Mesendoderm (in vitro differentiated cells): ENCODE measurements at regions not wholly inside any gene's neighbourhood (a gene's known extent, or its start where the extent isn't known, plus 50 kb on each side); places are given as distances from the start of the nearest gene placed in this dataset.
A peak's percentile ranks its signal among the peaks of the same experiment; 100 is the strongest.

Experiments
- DNase-seq: peaks from one replicate; pipeline ENCODE4 v3.0.0; 2013
- H2AK5ac ChIP-seq: 2 replicates; pipeline ENCODE4 v1.6.1; 2013; ENCODE audit warnings: low read length, inconsistent platforms
- H2BK120ac ChIP-seq: 2 replicates; pipeline ENCODE4 v1.6.1; 2013; ENCODE audit warnings: low read depth, mild to moderate bottlenecking, low read length, moderate library complexity, mixed read lengths
- H2BK15ac ChIP-seq: replicated peaks from 2 replicates; pipeline ENCODE4 v1.6.1; 2013; ENCODE audit warnings: low read depth, mild to moderate bottlenecking, moderate library complexity
- H2BK5ac ChIP-seq: 2 replicates; pipeline ENCODE4 v1.6.1; 2013; ENCODE audit warnings: low read length, inconsistent platforms
- H3K18ac ChIP-seq: 2 replicates; pipeline ENCODE4 v1.6.1; 2013; ENCODE audit warnings: mild to moderate bottlenecking, low read length, mixed read lengths
- H3K23ac ChIP-seq: one replicate; pipeline ENCODE4 v1.6.1; 2013; ENCODE audit warnings: low read length
- H3K27ac ChIP-seq: 2 replicates; pipeline ENCODE4 v1.5.1; 2013; ENCODE audit warnings: low read depth, mild to moderate bottlenecking, inconsistent platforms, low read length, moderate library complexity
- H3K27me3 ChIP-seq: 2 replicates; pipeline ENCODE4 v1.6.1; 2013; ENCODE audit warnings: low read length, control low read depth, mild to moderate bottlenecking, inconsistent platforms; ENCODE audit not compliant: insufficient read depth, poor library complexity
- H3K36me3 ChIP-seq: 2 replicates; pipeline ENCODE4 v1.6.1; 2013; ENCODE audit warnings: low read length, inconsistent platforms; ENCODE audit not compliant: control insufficient read depth, insufficient read depth
- H3K4ac ChIP-seq: one replicate; pipeline ENCODE4 v1.6.1; 2013; ENCODE audit warnings: low read depth, mild to moderate bottlenecking, low read length, moderate library complexity
- H3K4me1 ChIP-seq: 2 replicates; pipeline ENCODE4 v1.6.1; 2013; ENCODE audit warnings: low read depth, low read length, inconsistent platforms; ENCODE audit not compliant: control insufficient read depth
- H3K4me2 ChIP-seq: 2 replicates; pipeline ENCODE4 v1.6.1; 2013; ENCODE audit warnings: low read length
- H3K4me3 ChIP-seq: 2 replicates; pipeline ENCODE4 v1.5.1; 2013; ENCODE audit warnings: mild to moderate bottlenecking, low read length
- H3K56ac ChIP-seq: one replicate; pipeline ENCODE4 v1.6.1; 2013; ENCODE audit warnings: low read length
- H3K79me1 ChIP-seq: 2 replicates; pipeline ENCODE4 v1.6.1; 2013; ENCODE audit warnings: low read length, inconsistent platforms
- H3K79me2 ChIP-seq: 2 replicates; pipeline ENCODE4 v1.6.1; 2013; ENCODE audit warnings: mild to moderate bottlenecking, low read length; ENCODE audit not compliant: control insufficient read depth, insufficient read depth
- H3K9ac ChIP-seq: 2 replicates; pipeline ENCODE4 v1.6.1; 2013; ENCODE audit warnings: low read length, inconsistent platforms
- H4K5ac ChIP-seq: one replicate; pipeline ENCODE4 v1.6.1; 2013; ENCODE audit warnings: low read length
- H4K8ac ChIP-seq: one replicate; pipeline ENCODE4 v1.6.1; 2013; ENCODE audit warnings: low read depth, mild to moderate bottlenecking, control low read depth, low read length, moderate library complexity
- WGBS: extraction: QIAGEN DNeasy Blood & Tissue Kit; methylation state at CpG from one replicate; pipeline ENCODE4 v1.1.7; 2013; ENCODE audit warnings: low lambda C conversion rate, missing lambda C conversion rate; ENCODE audit not compliant: insufficient coverage; ENCODE audit errors: extremely low coverage; 5-methylcytosine and 5-hydroxymethylcytosine counted together

DNA sequence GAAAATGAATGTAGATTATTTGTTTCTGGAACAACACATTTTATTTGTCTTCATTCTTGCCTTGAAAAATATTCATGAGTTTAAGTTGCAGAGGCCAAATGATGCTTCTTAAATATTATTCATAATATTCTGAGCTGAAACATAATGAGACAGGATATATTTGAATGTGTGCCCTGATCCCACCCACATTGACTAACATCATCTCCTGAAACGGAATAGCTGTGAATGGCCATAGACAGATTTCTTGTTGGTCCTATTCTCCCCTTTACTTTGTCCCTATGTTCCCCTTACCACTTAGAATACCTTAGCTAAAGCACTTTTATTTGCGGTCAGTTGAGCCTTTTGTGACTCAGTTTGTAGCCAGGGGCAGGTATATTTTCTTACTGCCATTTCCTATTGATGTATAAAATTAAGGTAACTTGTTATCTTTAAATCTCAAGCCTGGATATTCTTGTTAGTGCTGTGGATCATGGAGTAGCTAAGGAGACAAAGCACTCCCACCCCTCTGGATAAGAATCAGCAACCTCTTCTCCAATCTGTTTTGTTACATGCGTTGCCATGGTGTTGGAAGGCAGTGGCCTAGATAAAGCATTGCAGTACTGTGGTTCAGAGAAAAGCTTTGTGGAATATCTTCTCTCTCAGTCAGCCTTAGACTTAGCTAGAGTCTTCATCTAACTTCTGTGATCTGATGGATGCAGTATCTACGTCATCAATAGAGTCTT, 478.5 kb upstream of the DEPDC1 start:
- H2BK120ac ChIP-seq: no peak overlapping the region
- H3K4me2 ChIP-seq: no peak overlapping the region
- no peak overlapping the region for H2BK15ac ChIP-seq
- no peak overlapping the region for H3K4me3 ChIP-seq
- no peak overlapping the region for H4K5ac ChIP-seq
- H3K79me2 ChIP-seq: no peaks in the 10 kb centered on the region
- no peaks in the 10 kb centered on the region for H3K79me1 ChIP-seq
- H2BK5ac ChIP-seq: no peak overlapping the region
- no peak overlapping the region for H4K8ac ChIP-seq
- H3K9ac ChIP-seq: no peak overlapping the region
- peak; percentile 98 for DNase-seq
- no peaks in the 10 kb centered on the region for H3K36me3 ChIP-seq
- H3K27ac ChIP-seq: no peak overlapping the region
- no peak overlapping the region for H3K4ac ChIP-seq
- no CpG with 5 or more reads among the region's 4 CpGs for WGBS
- no peaks in the 10 kb centered on the region for H3K27me3 ChIP-seq
- no peak overlapping the region for H2AK5ac ChIP-seq
- no peak overlapping the region for H3K56ac ChIP-seq
- H3K4me1 ChIP-seq: no peaks in the 10 kb centered on the region
- H3K23ac ChIP-seq: no peak overlapping the region
- H3K18ac ChIP-seq: no peak overlapping the region

DNA sequence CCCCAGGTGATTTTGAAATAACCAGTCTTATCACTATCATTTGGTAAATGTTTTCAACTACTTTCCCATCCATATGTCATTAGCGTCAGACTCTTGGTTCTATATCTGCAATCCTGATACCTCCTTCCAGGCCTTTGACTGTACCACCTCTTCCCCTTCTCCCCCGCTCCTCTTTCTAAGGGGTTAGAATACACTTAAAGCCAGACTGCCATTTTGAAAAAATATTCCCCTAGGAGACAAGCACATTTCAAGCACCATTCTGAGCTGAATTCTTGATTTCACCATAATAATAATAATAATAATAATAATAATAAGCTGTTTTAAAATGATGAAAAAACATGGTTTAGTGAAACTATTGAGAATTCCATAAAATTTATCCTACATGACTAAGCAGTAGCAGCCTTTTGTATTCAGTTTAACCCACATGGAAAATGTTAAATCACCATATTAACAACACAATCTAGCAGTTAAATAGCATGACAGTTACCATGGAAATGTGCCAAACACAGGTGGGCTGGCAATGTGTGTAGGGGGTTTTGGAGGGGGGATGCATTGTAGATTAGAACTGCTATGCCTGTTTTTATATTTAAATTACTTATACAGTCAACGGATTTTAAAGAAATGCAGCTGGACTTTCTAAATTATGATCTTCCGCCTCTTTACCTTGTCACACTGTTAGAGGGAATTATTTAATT, 480.2 kb upstream of the DEPDC1 start:
- no CpG with 5 or more reads among the region's 4 CpGs for WGBS
- H2AK5ac ChIP-seq: no peak overlapping the region
- no peak overlapping the region for H3K4me3 ChIP-seq
- no peak overlapping the region for H2BK120ac ChIP-seq
- H3K79me1 ChIP-seq: no peaks in the 10 kb centered on the region
- no peak overlapping the region for H4K5ac ChIP-seq
- H3K36me3 ChIP-seq: no peaks in the 10 kb centered on the region
- no peak overlapping the region for H3K4ac ChIP-seq
- peak; percentile 42 for DNase-seq
- no peak overlapping the region for H3K4me2 ChIP-seq
- H3K23ac ChIP-seq: no peak overlapping the region
- no peak overlapping the region for H2BK5ac ChIP-seq
- H2BK15ac ChIP-seq: no peak overlapping the region
- no peaks in the 10 kb centered on the region for H3K4me1 ChIP-seq
- H3K79me2 ChIP-seq: no peaks in the 10 kb centered on the region
- H4K8ac ChIP-seq: no peak overlapping the region
- no peak overlapping the region for H3K27ac ChIP-seq
- no peak overlapping the region for H3K9ac ChIP-seq
- H3K18ac ChIP-seq: no peak overlapping the region
- no peaks in the 10 kb centered on the region for H3K27me3 ChIP-seq
- H3K56ac ChIP-seq: no peak overlapping the region

- Histone ChIP-seq H3K27ac (no peak overlapping the region), H3K18ac (no peak overlapping the region), H2AK5ac (no peak overlapping the region), H3K36me3 (no peaks in the 10 kb centered on the region), H3K4me2 (no peak overlapping the region), H3K4me3 (no peak overlapping the region), H3K56ac (no peak overlapping the region), H3K4ac (no peak overlapping the region), H2BK15ac (no peak overlapping the region), H2BK120ac (no peak overlapping the region), H4K8ac (no peak overlapping the region), H3K79me2 (no peaks in the 10 kb centered on the region), H3K9ac (no peak overlapping the region), H3K23ac (no peak overlapping the region), H3K4me1 (no peaks in the 10 kb centered on the region), H3K79me1 (no peaks in the 10 kb centered on the region), H2BK5ac (no peak overlapping the region), H3K27me3 (no peaks in the 10 kb centered on the region), H4K5ac (no peak overlapping the region)
- no CpG with 5 or more reads among the region's 1 CpG for WGBS
- DNase-seq: no peak
Measured at GRCh38 chr1:68979891-68980290, 483.0 kb upstream of the DEPDC1 start.

- no peak for DNase-seq
- H4K5ac ChIP-seq: no peak overlapping the region
- no peak overlapping the region for H3K27ac ChIP-seq
- no peak overlapping the region for H3K23ac ChIP-seq
- no peaks in the 10 kb centered on the region for H3K27me3 ChIP-seq
- no peak overlapping the region for H4K8ac ChIP-seq
- H3K79me1 ChIP-seq: no peaks in the 10 kb centered on the region
- WGBS: no CpG with 5 or more reads among the region's 2 CpGs
- no peak overlapping the region for H2BK15ac ChIP-seq
- no peak overlapping the region for H2AK5ac ChIP-seq
- no peaks in the 10 kb centered on the region for H3K36me3 ChIP-seq
- no peak overlapping the region for H3K4ac ChIP-seq
- H3K4me1 ChIP-seq: no peaks in the 10 kb centered on the region
- H3K56ac ChIP-seq: no peak overlapping the region
- no peaks in the 10 kb centered on the region for H3K79me2 ChIP-seq
- H3K4me2 ChIP-seq: no peak overlapping the region
- no peak overlapping the region for H2BK120ac ChIP-seq
- H3K4me3 ChIP-seq: no peak overlapping the region
- H2BK5ac ChIP-seq: no peak overlapping the region
- no peak overlapping the region for H3K9ac ChIP-seq
- no peak overlapping the region for H3K18ac ChIP-seq
Measured at GRCh38 chr1:68984289-68984688, 487.4 kb upstream of the DEPDC1 start.

DNA sequence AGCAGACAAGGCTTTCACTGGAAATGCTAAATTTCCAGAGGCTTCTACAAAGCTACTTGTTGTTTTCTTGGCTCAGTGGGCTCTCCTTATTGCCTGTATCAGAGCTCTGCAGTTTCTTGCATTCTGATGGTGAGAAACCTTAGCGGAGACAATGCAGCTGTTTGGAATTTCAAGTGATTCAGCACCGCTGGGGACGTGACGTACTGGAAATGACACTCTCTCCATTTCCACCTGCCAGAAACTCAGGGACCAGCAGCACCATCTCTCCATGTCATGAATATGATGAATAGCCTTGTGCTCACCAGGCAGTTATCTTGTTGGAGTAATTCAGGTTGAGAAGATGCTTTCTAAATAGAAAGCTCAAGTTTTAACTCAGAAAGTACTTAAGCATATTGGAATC, 497.2 kb upstream of the DEPDC1 start:
- Histone ChIP-seq H3K79me2 (no peaks in the 10 kb centered on the region), H4K8ac (no peak overlapping the region), H3K4ac (no peak overlapping the region), H3K79me1 (no peaks in the 10 kb centered on the region), H4K5ac (no peak overlapping the region), H3K56ac (no peak overlapping the region), H3K18ac (no peak overlapping the region), H3K27me3 (no peaks in the 10 kb centered on the region), H2BK120ac (no peak overlapping the region), H2AK5ac (no peak overlapping the region), H3K4me1 (no peaks in the 10 kb centered on the region), H3K36me3 (no peaks in the 10 kb centered on the region), H3K9ac (no peak overlapping the region), H2BK5ac (no peak overlapping the region), H3K4me3 (no peak overlapping the region), H3K23ac (no peak overlapping the region), H3K27ac (no peak overlapping the region), H3K4me2 (no peak overlapping the region), H2BK15ac (no peak overlapping the region)
- no peak for DNase-seq
- no CpG with 5 or more reads among the region's 4 CpGs for WGBS

GRCh38 chr1:69016468-69016867, 519.6 kb upstream of the DEPDC1 start:
- Histone ChIP-seq H3K4me3 (no peak overlapping the region), H2AK5ac (no peak overlapping the region), H4K5ac (no peak overlapping the region), H3K23ac (no peak overlapping the region), H3K36me3 (no peaks in the 10 kb centered on the region), H3K27me3 (no peaks in the 10 kb centered on the region), H2BK120ac (no peak overlapping the region), H3K9ac (no peak overlapping the region), H4K8ac (no peak overlapping the region), H3K27ac (no peak overlapping the region), H3K56ac (no peak overlapping the region), H2BK5ac (no peak overlapping the region), H3K4me1 (no peaks in the 10 kb centered on the region), H3K79me2 (no peaks in the 10 kb centered on the region), H3K4me2 (no peak overlapping the region), H3K18ac (no peak overlapping the region), H3K4ac (no peak overlapping the region), H2BK15ac (no peak overlapping the region), H3K79me1 (no peaks in the 10 kb centered on the region)
- no peak for DNase-seq
